Heart right ventricle (tissue), 16 donors: ENCODE measurements at regions not wholly inside any gene's neighbourhood (a gene's known extent, or its start where the extent isn't known, plus 50 kb on each side); places are given as distances from the start of the nearest gene placed in this dataset.

ENCODE experiments used
- ATAC-seq, 8 donors: fragments of 200-7000 bp; cut with Tn5 transposase; one replicate each; pipeline ENCODE4 v1.9.1; 2020; ENCODE audit warnings: mild to moderate bottlenecking in 8 of 8, moderate library complexity in 8 of 8, moderate number of reproducible peaks in 1 of 8
- DNase-seq, 2 donors: peaks; one replicate each; pipeline ENCODE4 v3.0.0-alpha.2; 2020
- H3K27ac ChIP-seq, 10 donors: fragments of 200-600 bp; sonication (generic) in 2 of 10; one replicate each; pipeline versions ENCODE4 v1.5.0 to v1.8.0; 2020 to 2022; ENCODE audit warnings: mild to moderate bottlenecking in 3 of 10
- H3K27me3 ChIP-seq, 7 donors: fragments of 200-600 bp; one replicate each; pipeline ENCODE4 v1.8.0; 2021 to 2022; ENCODE audit warnings: mild to moderate bottlenecking in 2 of 7
- H3K36me3 ChIP-seq, 9 donors: fragments of 200-600 bp; sonication (generic) in 1 of 9; one replicate each; pipeline versions ENCODE4 v1.5.0 to v1.8.0; 2020 to 2022; ENCODE audit warnings: mild to moderate bottlenecking in 2 of 9
- H3K4me1 ChIP-seq, 9 donors: fragments of 200-600 bp; sonication (generic) in 1 of 9; one replicate each; pipeline versions ENCODE4 v1.5.0 to v1.8.0; 2020 to 2022; ENCODE audit warnings: mild to moderate bottlenecking in 4 of 9
- H3K4me3 ChIP-seq, 10 donors: fragments of 200-600 bp; sonication (generic) in 2 of 10; one replicate each; pipeline versions ENCODE4 v1.5.0 to v1.8.0; 2020 to 2022; ENCODE audit warnings: mild to moderate bottlenecking in 7 of 10, moderate library complexity in 2 of 10
- H3K9me3 ChIP-seq, 11 donors: fragments of 200-600 bp in 10 of 11; sonication (generic) in 2 of 11; one replicate each; pipeline versions ENCODE4 v1.5.0 to v1.8.0; 2013 to 2022; ENCODE audit warnings: mild to moderate bottlenecking in 2 of 11, control low read depth in 1 of 11, moderate library complexity in 1 of 11
- WGBS, 2 donors: extraction: QIAGEN DNeasy Blood & Tissue Kit; methylation state at CpG; one replicate each; pipeline ENCODE4 v1.1.7; 2013; ENCODE audit warnings: inconsistent platforms in 1 of 2; 5-methylcytosine and 5-hydroxymethylcytosine counted together
- intact Hi-C, 10 donors: fragments of 100-400 bp; cut with DNase I; formaldehyde crosslinking; loops; one replicate each; pipeline versions ENCODE4 v1.11.1 to v1.14.2; 2022
- TF ChIP-seq, protein P1 (sequence below), 9 donors: fragments of 200-600 bp; sonication (generic) in 2 of 9; IDR thresholded peaks; one replicate each; pipeline versions ENCODE4 v1.5.0 to v1.8.0; 2021 to 2022; ENCODE audit warnings: antibody characterized with exemption in 9 of 9, mild to moderate bottlenecking in 5 of 9, moderate library complexity in 1 of 9
- donor health status: Arrhythmogenic right ventricular cardiomyopathy.
- donor health status: ischemic (EF 13 %, LVEDD 7.1; RV severe dilation, severe dysfunction).
- donor health status: healthy with polysubstance abuse.
- donor health status: DM: no; HTN: yes; CAD: no.
- donor health status: DM: no; HTN: no; CAD: no.
- donor health status: ischemic (EF 25% LVEDD 6.9; RV normal size, moderate dysfunction).
- donor health status: ischemic (EF 25% LVEDD 5.7; RV mildly dilated, moderate dysfunction).
- donor health status: healthy.
- donor health status: DM: yes; HTN: yes; CAD: no.
- donor health status: Ischemic cardiomyopathy.
- donor health status: ischemic (EF 35%, LVEDD 5.7; RV mildly dilated, moderate dysfunction).
- donor health status: nonischemic (EF 11% LVEDD 7.7; RV severe dilation, severe dysfunction).
- donor health status: DM: yes; HTN: yes; CAD: no.
- donor health status: PGD.
- donor health status: ischemic (EF 29% LVEDD 5.4; RV normal size, mild dysfunction).
- donor health status: nonischemic (EF 23%, LVEDD 6.1; RV moderate dilation, normal function).

DNA sequence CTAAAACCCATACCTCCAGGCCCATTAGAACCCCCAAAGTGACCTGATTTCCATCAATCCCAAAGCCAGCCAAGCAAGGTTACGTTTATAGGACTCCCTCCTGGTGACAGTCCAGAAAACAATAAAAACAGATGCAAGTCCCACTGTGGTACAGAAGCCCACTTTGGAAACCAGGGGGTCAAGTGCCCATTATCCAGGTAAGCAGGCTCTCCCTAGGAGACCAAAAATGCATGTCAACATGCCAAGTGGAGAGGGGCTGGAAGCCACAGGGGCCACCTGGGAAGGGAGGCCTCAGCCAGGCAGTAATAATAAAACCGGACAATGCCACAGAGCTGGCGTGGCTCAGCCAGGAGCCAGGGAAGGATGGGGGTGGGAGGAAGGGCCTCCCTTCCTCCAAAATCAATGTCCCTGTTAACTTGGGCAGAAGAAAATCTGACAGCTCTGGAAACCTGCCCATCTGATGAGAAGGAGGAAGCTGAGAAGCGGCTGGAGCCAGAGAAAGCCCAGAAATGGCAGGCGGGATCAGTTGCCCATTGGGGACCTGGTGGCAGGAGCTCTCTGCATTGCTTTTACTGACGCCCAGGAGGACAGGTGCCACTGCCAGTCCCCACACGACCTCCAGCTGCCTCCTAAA, 160.4 kb downstream of the ZIC5 start:
- intact Hi-C loops, result no loop called here
- 72 to 77% methylated on average over 7 of the region's 7 CpGs for WGBS, 2 donors
- Histone ChIP-seq H3K9me3 (peaks cover 0 to 2% (median 0%) of the 10 kb centered on the region in 11 donors), H3K27me3 (no peaks in the 10 kb centered on the region), H3K27ac (no peak overlapping the region), H3K36me3 (no peaks in the 10 kb centered on the region), H3K4me1 (no peaks in the 10 kb centered on the region), H3K4me3 (no peak overlapping the region)
- ATAC-seq, result no peak
- TF ChIP-seq, protein P1, sequence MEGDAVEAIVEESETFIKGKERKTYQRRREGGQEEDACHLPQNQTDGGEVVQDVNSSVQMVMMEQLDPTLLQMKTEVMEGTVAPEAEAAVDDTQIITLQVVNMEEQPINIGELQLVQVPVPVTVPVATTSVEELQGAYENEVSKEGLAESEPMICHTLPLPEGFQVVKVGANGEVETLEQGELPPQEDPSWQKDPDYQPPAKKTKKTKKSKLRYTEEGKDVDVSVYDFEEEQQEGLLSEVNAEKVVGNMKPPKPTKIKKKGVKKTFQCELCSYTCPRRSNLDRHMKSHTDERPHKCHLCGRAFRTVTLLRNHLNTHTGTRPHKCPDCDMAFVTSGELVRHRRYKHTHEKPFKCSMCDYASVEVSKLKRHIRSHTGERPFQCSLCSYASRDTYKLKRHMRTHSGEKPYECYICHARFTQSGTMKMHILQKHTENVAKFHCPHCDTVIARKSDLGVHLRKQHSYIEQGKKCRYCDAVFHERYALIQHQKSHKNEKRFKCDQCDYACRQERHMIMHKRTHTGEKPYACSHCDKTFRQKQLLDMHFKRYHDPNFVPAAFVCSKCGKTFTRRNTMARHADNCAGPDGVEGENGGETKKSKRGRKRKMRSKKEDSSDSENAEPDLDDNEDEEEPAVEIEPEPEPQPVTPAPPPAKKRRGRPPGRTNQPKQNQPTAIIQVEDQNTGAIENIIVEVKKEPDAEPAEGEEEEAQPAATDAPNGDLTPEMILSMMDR (IDR thresholded peaks at IDR 0.05), result no peak
- DNase-seq, result no peak

DNA sequence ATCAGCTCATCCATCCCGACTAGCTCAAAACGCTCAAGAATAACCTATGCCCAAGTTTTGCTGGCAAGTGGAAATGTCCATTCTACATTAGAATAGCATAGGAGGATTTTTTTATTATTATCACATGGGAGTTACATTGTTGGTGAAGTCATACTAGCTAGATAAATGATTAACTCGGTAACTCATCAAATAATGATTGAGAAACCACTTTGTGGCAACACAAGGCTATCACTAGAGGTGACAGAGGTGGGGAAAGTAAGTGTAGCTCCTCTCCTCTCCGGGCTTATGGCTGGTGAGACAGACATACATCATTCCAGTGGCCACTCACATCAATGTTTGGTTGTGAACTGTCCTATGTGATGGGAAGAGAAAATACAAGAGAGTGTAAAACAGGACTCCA, 161.6 kb downstream of the ZIC5 start:
- no peaks in the 10 kb centered on the region for H3K27me3 ChIP-seq
- ATAC-seq, result no peak

DNA sequence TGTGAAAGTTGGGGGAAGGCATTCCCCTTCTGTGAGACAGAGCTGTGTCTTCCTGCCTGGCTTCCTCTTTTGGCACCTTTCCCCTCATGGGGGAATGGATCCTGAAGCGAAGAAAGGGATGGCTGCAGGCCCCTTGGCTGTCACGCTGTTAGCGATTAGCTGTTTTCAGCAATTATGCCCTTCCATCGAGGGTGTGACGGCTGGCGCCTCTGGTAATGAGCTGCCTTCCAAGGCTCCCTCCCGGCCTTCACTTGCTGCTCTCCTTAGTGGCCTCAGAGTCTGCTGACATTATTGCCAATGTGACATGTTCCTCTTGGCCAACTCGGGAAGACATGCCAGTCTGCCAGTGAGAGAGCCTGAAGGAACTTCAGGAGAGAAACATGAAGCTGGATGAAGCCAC, 162.1 kb downstream of the ZIC5 start:
- DNase-seq (no peak), ATAC-seq (no peak)
- TF ChIP-seq, protein P1 (IDR thresholded peaks at IDR 0.05), result no peak
- Histone ChIP-seq H3K27me3 (no peaks in the 10 kb centered on the region), H3K36me3 (no peaks in the 10 kb centered on the region), H3K4me3 (no peak overlapping the region), H3K9me3 (no peaks in the 10 kb centered on the region), H3K27ac (no peak overlapping the region), H3K4me1 (no peaks in the 10 kb centered on the region)
- 72 to 75% methylated on average over 8 of the region's 8 CpGs for WGBS, 2 donors
- intact Hi-C loops, result no loop called here

More for the DNA sequence above, 161.6 kb downstream of the ZIC5 start:
- H3K36me3 ChIP-seq, result no peaks in the 10 kb centered on the region
- TF ChIP-seq, protein P1 (IDR thresholded peaks at IDR 0.05), result no peak
- intact Hi-C loops, result no loop called here
- H3K27ac ChIP-seq, result no peak overlapping the region
- no peaks in the 10 kb centered on the region for H3K4me1 ChIP-seq
- 86 to 88% methylated on average over 4 of the region's 4 CpGs for WGBS, 2 donors
- no peaks in the 10 kb centered on the region for H3K9me3 ChIP-seq
- no peak for DNase-seq
- H3K4me3 ChIP-seq, result no peak overlapping the region

DNA sequence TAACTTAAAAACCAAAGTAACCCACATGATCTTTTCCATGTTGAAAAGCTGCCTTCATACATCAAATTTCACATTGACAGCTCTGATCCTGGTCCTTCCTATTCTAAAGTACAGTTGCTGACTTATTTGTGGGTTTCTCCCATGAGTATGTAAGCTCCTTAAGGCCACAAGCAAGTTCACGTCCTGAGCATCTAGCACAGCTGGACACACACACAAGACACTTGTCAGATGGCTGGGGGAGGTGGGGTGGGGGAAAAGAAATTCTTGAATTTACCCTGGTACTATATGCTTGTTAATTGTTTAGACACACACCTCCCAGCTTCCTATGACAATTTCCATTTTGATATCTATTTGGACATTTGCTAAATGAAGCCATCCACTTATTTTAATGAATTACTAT, 162.8 kb downstream of the ZIC5 start:
- DNase-seq, result no peak
- no peaks in the 10 kb centered on the region for H3K9me3 ChIP-seq
- no peaks in the 10 kb centered on the region for H3K27me3 ChIP-seq
- H3K4me3 ChIP-seq, result no peak overlapping the region
- intact Hi-C loops, result no loop called here
- no peaks in the 10 kb centered on the region for H3K4me1 ChIP-seq
- WGBS, 2 donors, result 0 to 34% methylated on average over 1 of the region's 1 CpG
- no peaks in the 10 kb centered on the region for H3K36me3 ChIP-seq
- H3K27ac ChIP-seq, result no peak overlapping the region
- no peak for ATAC-seq
- TF ChIP-seq, protein P1 (IDR thresholded peaks at IDR 0.05), result no peak
